Upper lobe of left lung (tissue), 6 donors: ENCODE measurements at regions not wholly inside any gene's neighbourhood (a gene's known extent, or its start where the extent isn't known, plus 50 kb on each side); places are given as distances from the start of the nearest gene placed in this dataset.

Experiments
- ATAC-seq, 2 donors: fragments of 200-7000 bp; cut with Tn5 transposase; one replicate each; pipeline ENCODE4 v1.9.1; 2022; ENCODE audit warnings: mild to moderate bottlenecking in 2 of 2, moderate library complexity in 2 of 2; ENCODE audit not compliant: low FRiP score in 2 of 2
- DNase-seq, 2 donors: peaks; one replicate each; pipeline ENCODE4 v3.0.0-alpha.2; 2019 to 2020
- H3K27ac ChIP-seq, 4 donors: fragments of 200-600 bp; sonication (generic); one replicate each; pipeline ENCODE4 v1.5.1; 2016 to 2019
- H3K27me3 ChIP-seq, 4 donors: fragments of 200-600 bp; sonication (generic); one replicate each; pipeline ENCODE4 v1.5.1; 2017 to 2019
- H3K36me3 ChIP-seq, 4 donors: fragments of 200-600 bp; sonication (generic); one replicate each; pipeline ENCODE4 v1.5.1; 2016 to 2019
- H3K4me1 ChIP-seq, 4 donors: fragments of 200-600 bp; sonication (generic); one replicate each; pipeline ENCODE4 v1.5.1; 2018 to 2019
- H3K4me3 ChIP-seq, 4 donors: fragments of 200-600 bp; sonication (generic); one replicate each; pipeline ENCODE4 v1.5.1; 2017 to 2019; ENCODE audit warnings: mild to moderate bottlenecking in 2 of 4, moderate library complexity in 1 of 4
- H3K9me3 ChIP-seq, 4 donors: fragments of 200-600 bp; sonication (generic); one replicate each; pipeline ENCODE4 v1.5.1; 2018 to 2019
- CTCF ChIP-seq, 6 experiments: fragments of 450-650 bp in 4 of 6; fragments of 200-600 bp in 2 of 6; sonication (generic) in 2 of 6; IDR thresholded peaks; one replicate each; pipeline ENCODE4 v1.5.1; 2016 to 2019; ENCODE audit warnings: antibody characterized with exemption in 6 of 6
- EP300 ChIP-seq, 4 donors: sonication (generic); formaldehyde crosslinking; IDR thresholded peaks; one replicate each; pipeline ENCODE4 v1.5.1; 2017; ENCODE audit warnings: antibody characterized with exemption in 4 of 4, control low read depth in 2 of 4
- POLR2A ChIP-seq, 4 donors: fragments of 450-650 bp; IDR thresholded peaks; one replicate each; pipeline ENCODE4 v1.5.1; 2016 to 2017; ENCODE audit warnings: antibody characterized with exemption in 4 of 4, mild to moderate bottlenecking in 2 of 4
- POLR2AphosphoS5 ChIP-seq, 2 donors: sonication (generic); formaldehyde crosslinking; IDR thresholded peaks; one replicate each; pipeline ENCODE4 v1.5.1; 2017; ENCODE audit warnings: antibody characterized with exemption in 2 of 2
- WGBS, 2 donors: methylation state at CpG; one replicate each; pipeline ENCODE4 v1.1.5; 2017 to 2018; 5-methylcytosine and 5-hydroxymethylcytosine counted together
- donor health status: DM: no; HTN: no; CAD: no; lungs with moderate emphysema.
- donor health status: DM: no; HTN: yes; CAD: no; lungs with severe emphysema.

GRCh38 chr13:44117351-44117750 is 237.6 kb downstream of the LACC1 start:
- Histone ChIP-seq H3K4me1 (peaks cover 10 to 15% (median 13%) of the 10 kb centered on the region in 4 donors), H3K36me3 (no peaks in the 10 kb centered on the region), H3K4me3 (no peak overlapping the region), H3K27ac (peak overlapping the region; percentile 24 to 61 (median 36)), H3K27me3 (no peaks in the 10 kb centered on the region), H3K9me3 (no peaks in the 10 kb centered on the region)
- peak in 1 of 2 donors; percentile 45 for ATAC-seq
- no peak for DNase-seq
- TF ChIP-seq POLR2A (IDR thresholded peaks at IDR 0.05), result no peak
- TF ChIP-seq POLR2AphosphoS5 (IDR thresholded peaks at IDR 0.05), result no peak
- no peak for TF ChIP-seq EP300 (IDR thresholded peaks at IDR 0.05)
- TF ChIP-seq CTCF (IDR thresholded peaks at IDR 0.05), result no peak
- 1 to 2% methylated on average over 3 of the region's 3 CpGs for WGBS, 2 donors

GRCh38 chr13:44117816-44118215 is 238.1 kb downstream of the LACC1 start:
- DNase-seq (no peak), ATAC-seq (no peak)
- Histone ChIP-seq H3K9me3 (no peaks in the 10 kb centered on the region), H3K4me3 (no peak overlapping the region), H3K4me1 (peaks cover 10 to 15% (median 13%) of the 10 kb centered on the region in 4 donors), H3K27me3 (no peaks in the 10 kb centered on the region), H3K27ac (peak overlapping the region; percentile 24 to 61 (median 36)), H3K36me3 (no peaks in the 10 kb centered on the region)
- TF ChIP-seq POLR2AphosphoS5 (IDR thresholded peaks at IDR 0.05), result no peak
- no peak for TF ChIP-seq CTCF (IDR thresholded peaks at IDR 0.05)
- TF ChIP-seq EP300 (IDR thresholded peaks at IDR 0.05), result no peak
- TF ChIP-seq POLR2A (IDR thresholded peaks at IDR 0.05), result no peak
- 56 to 60% methylated on average over 2 of the region's 2 CpGs for WGBS, 2 donors

- no peaks in the 10 kb centered on the region for H3K9me3 ChIP-seq
- DNase-seq, result no peak
- TF ChIP-seq EP300 (IDR thresholded peaks at IDR 0.05), result no peak
- no peak for TF ChIP-seq POLR2AphosphoS5 (IDR thresholded peaks at IDR 0.05)
- no peak for TF ChIP-seq POLR2A (IDR thresholded peaks at IDR 0.05)
- TF ChIP-seq CTCF (IDR thresholded peaks at IDR 0.05), result no peak
- H3K27ac ChIP-seq, result no peak overlapping the region
- H3K27me3 ChIP-seq, result no peaks in the 10 kb centered on the region
- H3K4me1 ChIP-seq, result peaks cover 10 to 15% (median 13%) of the 10 kb centered on the region in 4 donors
- ATAC-seq, result no peak
- no peak overlapping the region for H3K4me3 ChIP-seq
- H3K36me3 ChIP-seq, result no peaks in the 10 kb centered on the region
Observed at GRCh38 chr13:44118881-44119280, 239.2 kb downstream of the LACC1 start.

GRCh38 chr13:44120043-44120442 is 240.3 kb downstream of the LACC1 start:
- H3K27me3 ChIP-seq, result no peaks in the 10 kb centered on the region
- H3K36me3 ChIP-seq, result no peaks in the 10 kb centered on the region
- 78 to 82% methylated on average over 2 of the region's 2 CpGs for WGBS, 2 donors
- DNase-seq (no peak), ATAC-seq (no peak)
- H3K4me1 ChIP-seq, result peaks cover 10 to 15% (median 13%) of the 10 kb centered on the region in 4 donors
- H3K4me3 ChIP-seq, result no peak overlapping the region
- TF ChIP-seq POLR2A (IDR thresholded peaks at IDR 0.05), result no peak
- TF ChIP-seq POLR2AphosphoS5 (IDR thresholded peaks at IDR 0.05), result no peak
- no peak for TF ChIP-seq CTCF (IDR thresholded peaks at IDR 0.05)
- no peak for TF ChIP-seq EP300 (IDR thresholded peaks at IDR 0.05)
- no peaks in the 10 kb centered on the region for H3K9me3 ChIP-seq
- H3K27ac ChIP-seq, result no peak overlapping the region
